ENCODE measurements at regions not wholly inside any gene's neighbourhood (a gene's known extent, or its start where the extent isn't known, plus 50 kb on each side); places are given as distances from the start of the nearest gene placed in this dataset.

- TF ChIP-seq, protein P1, sequence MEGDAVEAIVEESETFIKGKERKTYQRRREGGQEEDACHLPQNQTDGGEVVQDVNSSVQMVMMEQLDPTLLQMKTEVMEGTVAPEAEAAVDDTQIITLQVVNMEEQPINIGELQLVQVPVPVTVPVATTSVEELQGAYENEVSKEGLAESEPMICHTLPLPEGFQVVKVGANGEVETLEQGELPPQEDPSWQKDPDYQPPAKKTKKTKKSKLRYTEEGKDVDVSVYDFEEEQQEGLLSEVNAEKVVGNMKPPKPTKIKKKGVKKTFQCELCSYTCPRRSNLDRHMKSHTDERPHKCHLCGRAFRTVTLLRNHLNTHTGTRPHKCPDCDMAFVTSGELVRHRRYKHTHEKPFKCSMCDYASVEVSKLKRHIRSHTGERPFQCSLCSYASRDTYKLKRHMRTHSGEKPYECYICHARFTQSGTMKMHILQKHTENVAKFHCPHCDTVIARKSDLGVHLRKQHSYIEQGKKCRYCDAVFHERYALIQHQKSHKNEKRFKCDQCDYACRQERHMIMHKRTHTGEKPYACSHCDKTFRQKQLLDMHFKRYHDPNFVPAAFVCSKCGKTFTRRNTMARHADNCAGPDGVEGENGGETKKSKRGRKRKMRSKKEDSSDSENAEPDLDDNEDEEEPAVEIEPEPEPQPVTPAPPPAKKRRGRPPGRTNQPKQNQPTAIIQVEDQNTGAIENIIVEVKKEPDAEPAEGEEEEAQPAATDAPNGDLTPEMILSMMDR (IDR thresholded peaks at IDR 0.05; ENCODE audit: low read depth, low read length): no peak
- H3K4me3 ChIP-seq (replicated peaks in 1 of 2; ENCODE audit: low read depth in 2 of 2, low read length in 2 of 2): no peak overlapping the region
- no peak for DNase-seq (ENCODE audit: low read depth in 2 of 2)
Observed at GRCh38 chr20:25145131-25145530, 50.4 kb upstream of the ENTPD6 start.
